ENCODE measurements at regions not wholly inside any gene's neighbourhood (a gene's known extent, or its start where the extent isn't known, plus 50 kb on each side); places are given as distances from the start of the nearest gene placed in this dataset.
"Not testable (repeated sequence)": the region's sequence is repeated elsewhere in the genome, so short reads cannot be mapped to it uniquely, and the experiment has no call there.

DNA sequence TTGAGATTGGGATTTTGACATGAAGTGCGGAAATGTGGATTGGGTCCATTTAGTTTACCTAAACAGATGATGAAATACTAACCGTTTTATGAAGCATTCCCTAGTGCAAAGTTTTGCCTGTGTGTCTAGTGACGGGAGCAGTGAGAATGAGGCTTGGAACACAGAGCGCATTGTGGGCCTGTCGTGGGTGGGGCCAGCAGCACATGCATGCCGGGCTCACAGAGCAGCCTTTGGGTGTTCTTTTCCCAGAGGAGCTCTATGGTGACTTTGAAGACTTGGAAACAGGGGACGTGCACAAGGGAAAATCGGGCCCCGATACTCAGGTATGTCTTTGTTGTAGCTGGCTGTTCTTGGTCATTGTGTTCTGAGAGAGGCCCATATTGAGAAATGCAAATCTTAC lies 388.1 kb downstream of the GOLGA6L6 start:
- intact Hi-C loops (cut with DNase I, micrococcal nuclease); H3K36me3 ChIP-seq (ENCODE audit: low read depth); H3K9me3 ChIP-seq; H3K4me3 ChIP-seq; H3K4me1 ChIP-seq (ENCODE audit: low read depth); DNase-seq; ATAC-seq: not testable (repeated sequence)

- ATAC-seq; intact Hi-C loops (cut with DNase I, micrococcal nuclease); H3K36me3 ChIP-seq (ENCODE audit: low read depth); H3K4me1 ChIP-seq (ENCODE audit: low read depth); H3K4me3 ChIP-seq; H3K9me3 ChIP-seq: not testable (repeated sequence)
- DNase-seq = peak in 1 of 3 donors; percentile 12
Measured at GRCh38 chr15:20148679-20149078, 392.9 kb downstream of the GOLGA6L6 start.

- peak in 1 of 3 donors; percentile 24 for DNase-seq
- H3K36me3 ChIP-seq (ENCODE audit: low read depth); H3K9me3 ChIP-seq; intact Hi-C loops (cut with DNase I, micrococcal nuclease); H3K4me1 ChIP-seq (ENCODE audit: low read depth); H3K4me3 ChIP-seq; ATAC-seq: not testable (repeated sequence)
Measured at GRCh38 chr15:20148008-20148407, 393.6 kb downstream of the GOLGA6L6 start.

- ATAC-seq; H3K36me3 ChIP-seq (ENCODE audit: low read depth); intact Hi-C loops (cut with DNase I, micrococcal nuclease); H3K4me1 ChIP-seq (ENCODE audit: low read depth); H3K9me3 ChIP-seq; H3K4me3 ChIP-seq: not testable (repeated sequence)
- DNase-seq = peak in 1 of 3 donors; percentile 38
Measured at GRCh38 chr15:20144333-20145036, 397.1 kb downstream of the GOLGA6L6 start.

DNA sequence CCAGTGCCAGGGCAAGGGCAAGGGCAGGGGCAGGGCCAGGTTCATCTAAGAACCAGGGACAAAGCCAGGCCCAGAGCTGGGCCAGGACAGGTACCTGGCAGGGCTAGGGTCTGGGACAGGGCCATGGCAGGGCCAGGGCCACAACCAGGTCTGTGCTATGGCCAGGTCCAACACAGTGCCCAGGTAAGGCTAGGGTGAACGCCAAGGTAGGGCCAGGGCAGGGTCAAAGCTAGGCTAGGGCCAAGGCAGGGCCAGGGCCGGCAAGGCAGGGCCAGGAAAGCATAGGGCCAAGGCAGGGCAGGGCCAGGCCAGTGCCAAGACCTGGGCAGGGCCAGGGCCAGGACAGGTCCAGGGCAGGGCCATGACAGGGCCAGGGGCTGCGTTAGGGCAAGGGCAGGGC lies 398.7 kb downstream of the GOLGA6L6 start:
- intact Hi-C loops (cut with DNase I, micrococcal nuclease); H3K4me1 ChIP-seq (ENCODE audit: low read depth); H3K36me3 ChIP-seq (ENCODE audit: low read depth); H3K4me3 ChIP-seq; DNase-seq; ATAC-seq; H3K9me3 ChIP-seq: not testable (repeated sequence)

GRCh38 chr15:20142410-20142809 lies 399.2 kb downstream of the GOLGA6L6 start:
- H3K36me3 ChIP-seq (ENCODE audit: low read depth); H3K4me1 ChIP-seq (ENCODE audit: low read depth); ATAC-seq; intact Hi-C loops (cut with DNase I, micrococcal nuclease); H3K4me3 ChIP-seq; H3K9me3 ChIP-seq: not testable (repeated sequence)
- peak in 1 of 3 donors; percentile 29 for DNase-seq

DNA sequence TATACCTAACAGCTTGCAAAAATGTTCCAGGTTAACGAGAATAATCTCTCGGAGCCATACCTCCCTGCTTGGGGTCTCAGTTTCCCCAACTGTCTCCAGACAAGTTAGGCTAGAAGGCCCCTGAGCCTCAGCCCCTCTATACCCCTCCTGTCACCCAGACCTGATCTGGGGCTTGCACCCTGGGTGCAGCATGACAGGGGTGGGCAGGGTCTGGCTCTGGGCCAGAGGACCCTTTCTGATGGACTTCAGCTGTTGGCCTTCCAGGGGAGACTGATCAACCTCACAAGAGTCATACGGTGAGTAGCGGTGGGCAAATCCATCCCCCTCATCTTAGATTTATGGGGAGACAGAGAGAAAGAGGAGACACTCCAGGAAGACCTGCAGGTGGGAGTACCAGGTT lies 416.9 kb downstream of the GOLGA6L6 start:
- H3K9me3 ChIP-seq; H3K4me1 ChIP-seq (ENCODE audit: low read depth); H3K4me3 ChIP-seq; ATAC-seq; intact Hi-C loops (cut with DNase I, micrococcal nuclease); H3K36me3 ChIP-seq (ENCODE audit: low read depth): not testable (repeated sequence)
- peak in 1 of 3 donors; percentile 9 for DNase-seq

GRCh38 chr15:20106026-20106425 lies 435.6 kb downstream of the GOLGA6L6 start:
- TF ChIP-seq, protein P1, sequence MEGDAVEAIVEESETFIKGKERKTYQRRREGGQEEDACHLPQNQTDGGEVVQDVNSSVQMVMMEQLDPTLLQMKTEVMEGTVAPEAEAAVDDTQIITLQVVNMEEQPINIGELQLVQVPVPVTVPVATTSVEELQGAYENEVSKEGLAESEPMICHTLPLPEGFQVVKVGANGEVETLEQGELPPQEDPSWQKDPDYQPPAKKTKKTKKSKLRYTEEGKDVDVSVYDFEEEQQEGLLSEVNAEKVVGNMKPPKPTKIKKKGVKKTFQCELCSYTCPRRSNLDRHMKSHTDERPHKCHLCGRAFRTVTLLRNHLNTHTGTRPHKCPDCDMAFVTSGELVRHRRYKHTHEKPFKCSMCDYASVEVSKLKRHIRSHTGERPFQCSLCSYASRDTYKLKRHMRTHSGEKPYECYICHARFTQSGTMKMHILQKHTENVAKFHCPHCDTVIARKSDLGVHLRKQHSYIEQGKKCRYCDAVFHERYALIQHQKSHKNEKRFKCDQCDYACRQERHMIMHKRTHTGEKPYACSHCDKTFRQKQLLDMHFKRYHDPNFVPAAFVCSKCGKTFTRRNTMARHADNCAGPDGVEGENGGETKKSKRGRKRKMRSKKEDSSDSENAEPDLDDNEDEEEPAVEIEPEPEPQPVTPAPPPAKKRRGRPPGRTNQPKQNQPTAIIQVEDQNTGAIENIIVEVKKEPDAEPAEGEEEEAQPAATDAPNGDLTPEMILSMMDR (IDR thresholded peaks at IDR 0.05) = no peak
- Histone ChIP-seq H3K9me3 (peaks cover 4% of the 10 kb centered on the region), H3K36me3 (ENCODE audit: low read depth) (no peaks in the 10 kb centered on the region), H3K4me1 (ENCODE audit: low read depth) (no peaks in the 10 kb centered on the region), H3K4me3 (no peak overlapping the region)
- intact Hi-C loops (cut with DNase I, micrococcal nuclease) = no loop called here
- ATAC-seq (no peak), DNase-seq (peak in 1 of 3 donors; percentile 62)

DNA sequence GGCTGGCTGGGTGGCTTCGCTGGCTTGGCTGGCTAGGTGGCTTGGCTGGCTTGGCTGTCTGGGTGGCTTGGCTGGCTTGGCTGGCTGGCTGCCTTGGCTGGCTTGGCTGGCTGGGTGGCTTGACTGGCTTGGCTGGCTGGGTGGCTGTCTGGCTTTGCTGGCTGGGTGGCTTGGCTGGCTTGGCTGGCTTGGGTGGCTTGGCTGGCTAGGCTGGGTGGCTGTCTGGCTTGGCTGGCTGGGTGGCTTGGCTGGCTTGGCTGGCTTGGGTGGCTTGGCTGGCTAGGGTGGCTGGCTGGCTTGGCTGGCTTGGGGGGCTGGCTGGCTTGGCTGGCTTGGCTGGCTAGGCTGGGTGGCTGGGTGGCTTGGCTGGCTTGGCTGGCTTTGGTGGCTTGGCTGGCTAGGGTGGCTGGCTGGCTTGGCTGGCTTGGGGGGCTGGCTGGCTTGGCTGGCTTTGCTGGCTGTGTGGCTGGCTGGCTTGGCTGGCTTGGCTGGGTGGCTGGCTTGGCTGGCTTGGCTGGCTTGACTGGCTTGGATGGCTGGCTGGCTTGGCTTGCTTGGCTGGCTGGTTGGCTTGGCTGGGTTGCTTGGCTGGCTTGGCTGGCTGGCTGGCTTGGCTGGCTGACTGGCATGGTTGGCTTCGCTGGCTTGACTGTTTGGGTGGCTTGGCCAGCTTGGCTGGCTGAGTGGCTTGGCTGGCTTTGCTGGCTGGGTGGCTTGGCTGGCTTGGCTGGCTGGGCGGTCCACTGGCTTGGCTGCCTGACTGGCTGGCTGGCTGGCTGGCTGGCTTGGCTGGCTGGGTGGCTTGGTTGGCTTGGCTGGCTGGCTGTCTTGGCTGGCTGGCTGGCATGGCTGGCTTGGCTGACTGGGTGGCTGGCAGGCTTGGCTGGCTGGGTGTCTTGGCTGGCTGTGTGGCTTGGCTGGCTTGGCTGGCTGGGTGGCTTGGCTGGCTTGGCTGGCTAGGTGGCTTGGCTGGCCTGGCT lies 436.3 kb downstream of the GOLGA6L6 start:
- H3K36me3 ChIP-seq (ENCODE audit: low read depth); H3K4me3 ChIP-seq; ATAC-seq; H3K9me3 ChIP-seq; intact Hi-C loops (cut with DNase I, micrococcal nuclease); H3K4me1 ChIP-seq (ENCODE audit: low read depth): not testable (repeated sequence)
- peak in 2 of 3 donors; percentile 27 to 46 for DNase-seq

DNA sequence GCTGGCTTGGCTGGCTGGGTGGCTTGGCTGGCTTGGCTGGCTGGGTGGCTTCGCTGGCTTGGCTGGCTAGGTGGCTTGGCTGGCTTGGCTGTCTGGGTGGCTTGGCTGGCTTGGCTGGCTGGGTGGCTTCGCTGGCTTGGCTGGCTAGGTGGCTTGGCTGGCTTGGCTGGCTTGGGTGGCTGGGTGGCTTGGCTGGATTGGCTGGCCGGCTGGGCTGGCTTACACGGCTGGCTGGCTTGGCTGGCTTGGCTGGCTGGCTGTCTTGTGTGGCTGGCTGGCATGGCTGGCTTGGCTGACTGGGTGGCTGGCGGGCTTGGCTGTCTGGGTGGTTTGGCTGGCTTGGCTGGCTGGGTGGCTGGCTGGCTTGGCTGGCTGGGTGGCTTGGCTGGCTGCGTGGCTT lies 437.0 kb downstream of the GOLGA6L6 start:
- H3K36me3 ChIP-seq (ENCODE audit: low read depth); intact Hi-C loops (cut with DNase I, micrococcal nuclease); ATAC-seq; H3K4me1 ChIP-seq (ENCODE audit: low read depth); H3K9me3 ChIP-seq; H3K4me3 ChIP-seq: not testable (repeated sequence)
- peak; percentile 1 to 69 (median 40) for DNase-seq

- ATAC-seq; H3K9me3 ChIP-seq; H3K4me3 ChIP-seq; H3K36me3 ChIP-seq (ENCODE audit: low read depth); H3K4me1 ChIP-seq (ENCODE audit: low read depth); intact Hi-C loops (cut with DNase I, micrococcal nuclease): not testable (repeated sequence)
- DNase-seq = peak; percentile 1 to 70 (median 45)
Measured at GRCh38 chr15:20102862-20103261, 438.7 kb downstream of the GOLGA6L6 start.

GRCh38 chr15:20102209-20102608 lies 439.4 kb downstream of the GOLGA6L6 start:
- H3K9me3 ChIP-seq; intact Hi-C loops (cut with DNase I, micrococcal nuclease); H3K4me1 ChIP-seq (ENCODE audit: low read depth); ATAC-seq; H3K36me3 ChIP-seq (ENCODE audit: low read depth); H3K4me3 ChIP-seq: not testable (repeated sequence)
- DNase-seq = peak in 2 of 3 donors; percentile 35 to 80

GRCh38 chr15:20101281-20101680 lies 440.3 kb downstream of the GOLGA6L6 start:
- DNase-seq; H3K4me3 ChIP-seq; intact Hi-C loops (cut with DNase I, micrococcal nuclease); H3K9me3 ChIP-seq; H3K4me1 ChIP-seq (ENCODE audit: low read depth); H3K36me3 ChIP-seq (ENCODE audit: low read depth); ATAC-seq: not testable (repeated sequence)
